Coronary artery (tissue), 2 donors: ENCODE measurements at regions not wholly inside any gene's neighbourhood (a gene's known extent, or its start where the extent isn't known, plus 50 kb on each side); places are given as distances from the start of the nearest gene placed in this dataset.

ENCODE experiments used
- DNase-seq: peaks from one replicate; pipeline ENCODE4 v3.0.0-alpha.2; 2017; ENCODE audit warnings: low spot score
- H3K27ac ChIP-seq, 2 donors: fragments of 200-600 bp; sonication (generic); one replicate each; pipeline ENCODE4 v1.5.1; 2016 to 2019
- H3K4me3 ChIP-seq: fragments of 200-600 bp; sonication (generic); 2 replicates; pipeline ENCODE4 v1.5.1; 2016; ENCODE audit warnings: mild to moderate bottlenecking, moderate library complexity
- CTCF ChIP-seq: fragments of 200-600 bp; sonication (generic); IDR thresholded peaks from one replicate; pipeline ENCODE4 v1.5.1; 2019; ENCODE audit warnings: antibody characterized with exemption

- no peak overlapping the region for H3K27ac ChIP-seq
- no peak for DNase-seq
- no peak for TF ChIP-seq CTCF
- H3K4me3 ChIP-seq: no peak overlapping the region
Measured at GRCh38 chr3:177439694-177440269, 242.5 kb upstream of the TBL1XR1 start.

GRCh38 chr3:177440456-177441104 is 243.3 kb upstream of the TBL1XR1 start:
- Histone ChIP-seq H3K27ac (no peak overlapping the region), H3K4me3 (no peak overlapping the region)
- DNase-seq: no peak
- no peak for TF ChIP-seq CTCF

GRCh38 chr3:177441276-177441812 is 244.1 kb upstream of the TBL1XR1 start:
- no peak for TF ChIP-seq CTCF
- no peak overlapping the region for H3K4me3 ChIP-seq
- DNase-seq: no peak
- H3K27ac ChIP-seq: no peak overlapping the region

- TF ChIP-seq CTCF: no peak
- H3K27ac ChIP-seq: no peak overlapping the region
- no peak for DNase-seq
- no peak overlapping the region for H3K4me3 ChIP-seq
Measured at GRCh38 chr3:177441813-177442646, 244.7 kb upstream of the TBL1XR1 start.

- DNase-seq: no peak
- H3K4me3 ChIP-seq: no peak overlapping the region
- H3K27ac ChIP-seq: no peak overlapping the region
- TF ChIP-seq CTCF: no peak
Measured at GRCh38 chr3:177443469-177443868, 246.2 kb upstream of the TBL1XR1 start.

- TF ChIP-seq CTCF: no peak
- H3K27ac ChIP-seq: no peak overlapping the region
- H3K4me3 ChIP-seq: no peak overlapping the region
- DNase-seq: no peak
Measured at GRCh38 chr3:177444696-177445095, 247.4 kb upstream of the TBL1XR1 start.
